Kidney (tissue), 13 donors: ENCODE measurements at regions not wholly inside any gene's neighbourhood (a gene's known extent, or its start where the extent isn't known, plus 50 kb on each side); places are given as distances from the start of the nearest gene placed in this dataset.

Source experiments
- DNase-seq, 5 donors: peaks; one replicate each; pipeline ENCODE4 v3.0.0-alpha.2; 2013 to 2020
- FAIRE-seq: peaks from 2 replicates; lab custom pipeline; 2012; peaks lifted over from hg19 to GRCh38; lab: Jason Lieb, UNC
- H3K27ac ChIP-seq, 2 donors: one replicate each; pipeline ENCODE4 v1.7.0; 2013; ENCODE audit warnings: low read depth in 2 of 2, low read length in 2 of 2, inconsistent platforms in 1 of 2
- H3K27me3 ChIP-seq: one replicate; pipeline ENCODE4 v1.7.1; 2013; ENCODE audit warnings: low read length, inconsistent platforms; ENCODE audit not compliant: control insufficient read depth, insufficient read depth
- H3K36me3 ChIP-seq, 3 donors: one replicate each; pipeline versions ENCODE4 v1.7.0 to v1.7.1; 2013; ENCODE audit warnings: low read length in 3 of 3, control low read depth in 1 of 3, inconsistent platforms in 1 of 3; ENCODE audit not compliant: insufficient read depth in 3 of 3, control insufficient read depth in 2 of 3
- H3K4me1 ChIP-seq, 3 donors: one replicate each; pipeline versions ENCODE4 v1.7.0 to v1.7.1; 2013; ENCODE audit warnings: low read length in 3 of 3, inconsistent platforms in 1 of 3, low read depth in 1 of 3; ENCODE audit not compliant: control insufficient read depth in 2 of 3, insufficient read depth in 2 of 3
- H3K4me3 ChIP-seq, 3 donors: one replicate each; pipeline versions ENCODE4 v1.7.0 to v1.8.1; 2013; ENCODE audit warnings: low read length in 3 of 3, control low read depth in 1 of 3, inconsistent platforms in 1 of 3
- H3K9ac ChIP-seq, 3 donors: one replicate each; pipeline versions ENCODE4 v1.7.0 to v1.7.1; 2013; ENCODE audit warnings: low read length in 3 of 3, control low read depth in 1 of 3, inconsistent platforms in 1 of 3
- H3K9me3 ChIP-seq, 3 donors: one replicate each; pipeline versions ENCODE4 v1.7.0 to v1.7.1; 2013; ENCODE audit warnings: low read length in 3 of 3, control low read depth in 1 of 3, inconsistent platforms in 1 of 3; ENCODE audit not compliant: control insufficient read depth in 2 of 3, insufficient read depth in 1 of 3
- CTCF ChIP-seq: IDR thresholded peaks from 3 replicates; pipeline ENCODE4 v1.5.1; 2012; ENCODE audit warnings: mild to moderate bottlenecking, moderate library complexity, borderline replicate concordance; ENCODE audit not compliant: insufficient read depth; ENCODE audit errors: extremely low read depth
- intact Hi-C: fragments of 100-400 bp; cut with DNase I; formaldehyde crosslinking; loops from one replicate; pipeline ENCODE4 v1.11.1; 2022
- donor health status: control.
- donor health status: control.
- donor health status: control.
- donor health status: control.
- donor health status: control.
- donor health status: DM: yes; HTN: yes; CAD: no.
- donor health status: Normal renal cell carcinoma (clear cell type).

- Histone ChIP-seq H3K27ac (no peak overlapping the region), H3K4me1 (no peaks in the 10 kb centered on the region), H3K9ac (no peak overlapping the region), H3K9me3 (no peaks in the 10 kb centered on the region), H3K36me3 (no peaks in the 10 kb centered on the region), H3K4me3 (no peak overlapping the region), H3K27me3 (no peaks in the 10 kb centered on the region)
- no peak for TF ChIP-seq CTCF
- no peak for FAIRE-seq
- intact Hi-C loops = no loop called here
- DNase-seq = no peak
These were observed 149.1 kb upstream of the MYCN start for GRCh38 chr2:15791294-15791693.

- Histone ChIP-seq H3K4me3 (no peak overlapping the region), H3K36me3 (no peaks in the 10 kb centered on the region), H3K27me3 (no peaks in the 10 kb centered on the region), H3K4me1 (no peaks in the 10 kb centered on the region), H3K9ac (no peak overlapping the region), H3K27ac (no peak overlapping the region), H3K9me3 (no peaks in the 10 kb centered on the region)
- FAIRE-seq (no peak), DNase-seq (no peak)
- intact Hi-C loops = no loop called here
- no peak for TF ChIP-seq CTCF
These were observed 148.0 kb upstream of the MYCN start for GRCh38 chr2:15792331-15792730.

GRCh38 chr2:15793078-15793913 lies 147.1 kb upstream of the MYCN start:
- intact Hi-C loops = no loop called here
- Histone ChIP-seq H3K4me1 (no peaks in the 10 kb centered on the region), H3K9ac (no peak overlapping the region), H3K36me3 (no peaks in the 10 kb centered on the region), H3K27ac (no peak overlapping the region), H3K27me3 (no peaks in the 10 kb centered on the region), H3K9me3 (no peaks in the 10 kb centered on the region), H3K4me3 (no peak overlapping the region)
- FAIRE-seq = no peak
- no peak for TF ChIP-seq CTCF
- DNase-seq = no peak
